Heart left ventricle (tissue), 16 donors: ENCODE measurements at regions not wholly inside any gene's neighbourhood (a gene's known extent, or its start where the extent isn't known, plus 50 kb on each side); places are given as distances from the start of the nearest gene placed in this dataset.

Experiments
- ATAC-seq, 4 donors: fragments of 200-7000 bp; cut with Tn5 transposase; one replicate each; pipeline ENCODE4 v1.9.1; 2020 to 2022; ENCODE audit warnings: moderate library complexity in 4 of 4, mild to moderate bottlenecking in 3 of 4, moderate number of reproducible peaks in 1 of 4
- DNase-seq, 5 donors: peaks; one replicate each; pipeline ENCODE4 v3.0.0-alpha.2; 2020
- H3K27ac ChIP-seq, 12 donors: fragments of 200-600 bp; sonication (generic) in 4 of 12; one replicate each; pipeline versions ENCODE4 v1.5.0 to v1.8.0; 2016 to 2022; ENCODE audit warnings: mild to moderate bottlenecking in 2 of 12
- H3K27me3 ChIP-seq, 9 donors: fragments of 200-600 bp; sonication (generic) in 2 of 9; one replicate each; pipeline versions ENCODE4 v1.5.1 to v1.8.0; 2016 to 2022; ENCODE audit warnings: mild to moderate bottlenecking in 3 of 9
- H3K36me3 ChIP-seq, 9 donors: fragments of 200-600 bp; sonication (generic) in 2 of 9; one replicate each; pipeline versions ENCODE4 v1.5.0 to v1.8.0; 2018 to 2022; ENCODE audit warnings: mild to moderate bottlenecking in 2 of 9
- H3K4me1 ChIP-seq, 12 donors: fragments of 200-600 bp; sonication (generic) in 4 of 12; one replicate each; pipeline versions ENCODE4 v1.5.0 to v1.8.0; 2016 to 2022; ENCODE audit warnings: mild to moderate bottlenecking in 3 of 12
- H3K4me3 ChIP-seq, 12 donors: fragments of 200-600 bp; sonication (generic) in 4 of 12; one replicate each; pipeline versions ENCODE4 v1.5.0 to v1.8.0; 2017 to 2022; ENCODE audit warnings: mild to moderate bottlenecking in 9 of 12, moderate library complexity in 4 of 12
- H3K9me3 ChIP-seq, 12 donors: fragments of 200-600 bp; sonication (generic) in 4 of 12; one replicate each; pipeline versions ENCODE4 v1.5.0 to v1.8.0; 2016 to 2022; ENCODE audit warnings: mild to moderate bottlenecking in 1 of 12
- CTCF ChIP-seq, 12 donors: fragments of 200-600 bp; sonication (generic) in 4 of 12; IDR thresholded peaks; one replicate each; pipeline versions ENCODE4 v1.5.0 to v1.8.0; 2018 to 2022; ENCODE audit warnings: antibody characterized with exemption in 12 of 12, mild to moderate bottlenecking in 5 of 12
- POLR2A ChIP-seq, 2 donors: fragments of 450-650 bp; IDR thresholded peaks; one replicate each; pipeline ENCODE4 v1.6.1; 2017; ENCODE audit warnings: antibody characterized with exemption in 2 of 2, mild to moderate bottlenecking in 2 of 2, moderate library complexity in 2 of 2
- WGBS, 4 donors: extraction: QIAGEN DNeasy Blood & Tissue Kit in 2 of 4; methylation state at CpG; one replicate each; pipeline versions ENCODE4 v1.1.5 to v1.1.7; 2013 to 2018; 5-methylcytosine and 5-hydroxymethylcytosine counted together
- intact Hi-C, 10 donors: fragments of 100-400 bp; cut with DNase I; formaldehyde crosslinking; loops; one replicate each; pipeline versions ENCODE4 v1.11.1 to v1.14.2; 2022
- donor health status: ischemic (EF 13 %, LVEDD 7.1; RV severe dilation, severe dysfunction).
- donor health status: healthy with polysubstance abuse.
- donor health status: DM: no; HTN: yes; CAD: no.
- donor health status: DM: no; HTN: no; CAD: no.
- donor health status: ischemic (EF 25% LVEDD 6.9; RV normal size, moderate dysfunction).
- donor health status: ischemic (EF 25% LVEDD 5.7; RV mildly dilated, moderate dysfunction).
- donor health status: healthy.
- donor health status: DM: yes; HTN: yes; CAD: no.
- donor health status: ischemic (EF 35%, LVEDD 5.7; RV mildly dilated, moderate dysfunction).
- donor health status: nonischemic (EF 11% LVEDD 7.7; RV severe dilation, severe dysfunction).
- donor health status: DM: yes; HTN: yes; CAD: no.
- donor health status: PGD.
- donor health status: ischemic (EF 29% LVEDD 5.4; RV normal size, mild dysfunction).
- donor health status: nonischemic (EF 23%, LVEDD 6.1; RV moderate dilation, normal function).

- no peak for TF ChIP-seq POLR2A (IDR thresholded peaks at IDR 0.05)
- TF ChIP-seq CTCF (IDR thresholded peaks at IDR 0.05), result no peak
- no peak for ATAC-seq
- Histone ChIP-seq H3K36me3 (no peaks in the 10 kb centered on the region), H3K4me3 (no peak overlapping the region), H3K27ac (no peak overlapping the region), H3K27me3 (no peaks in the 10 kb centered on the region), H3K4me1 (peaks cover 0 to 23% (median 2%) of the 10 kb centered on the region in 12 donors), H3K9me3 (no peaks in the 10 kb centered on the region)
- DNase-seq, result no peak
- intact Hi-C loops, result loop anchor here in 1 of 10 donors (10.0 kb wide), 1 partner anchor 135 kb away; no protein-coding TSS in a partner anchor
- WGBS, 4 donors, result 94 to 100% (median 98%) methylated on average over 6 of the region's 6 CpGs
Observed at GRCh38 chr12:105559310-105559709, 228.8 kb downstream of the C12orf75 start.

GRCh38 chr12:105561546-105562198 is 231.2 kb downstream of the C12orf75 start:
- Histone ChIP-seq H3K9me3 (no peaks in the 10 kb centered on the region), H3K27me3 (no peaks in the 10 kb centered on the region), H3K36me3 (no peaks in the 10 kb centered on the region), H3K4me3 (no peak overlapping the region), H3K27ac (peak overlapping the region in 4 of 12 donors; percentile 6 to 42 (median 19)), H3K4me1 (peaks cover 0 to 10% (median 2%) of the 10 kb centered on the region in 12 donors)
- 67 to 70% (median 69%) methylated on average over 7 of the region's 7 CpGs for WGBS, 4 donors
- TF ChIP-seq POLR2A (IDR thresholded peaks at IDR 0.05), result no peak
- no peak for TF ChIP-seq CTCF (IDR thresholded peaks at IDR 0.05)
- ATAC-seq, result peak; percentile 61 to 87 (median 70)
- intact Hi-C loops, result no loop called here
- no peak for DNase-seq

GRCh38 chr12:105562199-105562971 is 231.9 kb downstream of the C12orf75 start:
- DNase-seq (peak in 4 of 5 donors; percentile 13 to 56 (median 38)), ATAC-seq (peak; percentile 47 to 88 (median 76))
- peak overlapping the region in 4 of 12 donors; percentile 6 to 42 (median 19) for H3K27ac ChIP-seq
- intact Hi-C loops, result no loop called here
- H3K36me3 ChIP-seq, result no peaks in the 10 kb centered on the region
- H3K4me1 ChIP-seq, result peaks cover 0 to 10% (median 2%) of the 10 kb centered on the region in 12 donors
- H3K9me3 ChIP-seq, result no peaks in the 10 kb centered on the region
- 72 to 76% (median 73%) methylated on average over 24 of the region's 24 CpGs for WGBS, 4 donors
- TF ChIP-seq CTCF (IDR thresholded peaks at IDR 0.05), result no peak
- no peak for TF ChIP-seq POLR2A (IDR thresholded peaks at IDR 0.05)
- H3K27me3 ChIP-seq, result no peaks in the 10 kb centered on the region
- no peak overlapping the region for H3K4me3 ChIP-seq

- WGBS, 4 donors, result 88 to 100% (median 91%) methylated on average over 1 of the region's 1 CpG
- intact Hi-C loops, result no loop called here
- Histone ChIP-seq H3K4me1 (peaks cover 0 to 5% (median 0%) of the 10 kb centered on the region in 12 donors), H3K36me3 (no peaks in the 10 kb centered on the region), H3K27me3 (no peaks in the 10 kb centered on the region), H3K9me3 (no peaks in the 10 kb centered on the region), H3K4me3 (no peak overlapping the region), H3K27ac (no peak overlapping the region)
- DNase-seq (no peak), ATAC-seq (no peak)
- TF ChIP-seq POLR2A (IDR thresholded peaks at IDR 0.05) (no peak), CTCF (IDR thresholded peaks at IDR 0.05) (no peak)
Observed at GRCh38 chr12:105567061-105567460, 236.6 kb downstream of the C12orf75 start.
